ENCODE measurements at regions not wholly inside any gene's neighbourhood (a gene's known extent, or its start where the extent isn't known, plus 50 kb on each side); places are given as distances from the start of the nearest gene placed in this dataset.
"Not testable (repeated sequence)": the region's sequence is repeated elsewhere in the genome, so short reads cannot be mapped to it uniquely, and the experiment has no call there.

DNA sequence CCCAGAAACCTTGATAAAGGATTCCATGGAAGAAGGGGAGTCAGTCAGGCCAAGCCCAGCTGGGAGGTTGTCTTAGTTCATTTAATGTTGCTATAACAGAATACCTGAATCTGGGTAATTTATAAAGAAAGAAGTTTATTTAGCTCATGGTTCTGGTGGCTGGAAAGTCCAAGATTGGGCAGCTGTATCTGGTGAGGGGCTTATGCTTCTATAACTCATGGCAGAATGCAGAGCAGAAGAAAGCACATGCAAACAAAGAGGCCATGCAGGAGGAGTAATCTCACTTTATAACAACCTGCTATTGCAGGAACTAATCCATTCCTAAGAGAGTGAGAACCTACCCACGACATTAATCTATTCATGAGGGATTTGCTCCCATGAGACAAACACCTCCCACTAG lies 54.2 kb upstream of the ANKRD1 start:
- no peak for DNase-seq

DNA sequence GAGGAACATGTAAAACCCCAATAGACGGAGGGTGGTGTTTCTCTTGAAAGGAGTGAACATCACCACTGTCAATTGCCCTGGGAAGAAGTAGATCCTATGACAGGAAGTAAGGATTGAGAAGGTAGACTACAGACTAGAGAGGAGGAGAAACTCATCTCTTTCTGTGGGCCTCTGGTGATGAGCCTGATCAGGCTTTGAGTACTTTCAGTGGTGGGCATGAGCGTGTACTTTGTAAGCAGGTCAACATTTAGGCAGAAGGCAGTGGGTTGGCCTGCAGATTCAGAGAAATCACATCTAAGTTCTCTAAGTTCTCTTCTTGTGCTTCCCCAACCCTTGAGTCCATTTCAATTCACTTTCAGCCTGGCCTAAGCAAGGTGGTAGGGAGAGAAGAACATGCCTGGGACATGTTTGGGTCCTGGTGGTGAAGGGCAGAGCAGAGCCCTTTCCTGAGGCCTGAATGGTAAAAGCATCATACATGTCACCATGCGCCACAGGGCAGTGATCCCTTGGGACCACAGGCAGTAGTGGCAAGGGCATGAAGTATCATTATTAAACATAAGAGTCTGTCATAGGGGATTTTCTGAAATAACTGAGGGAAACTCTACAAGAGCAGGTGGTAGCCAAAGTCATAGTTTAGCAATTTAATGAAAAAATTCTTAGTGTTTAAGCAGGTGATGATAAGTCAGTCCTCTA lies 56.4 kb upstream of the ANKRD1 start:
- no peak for DNase-seq

DNA sequence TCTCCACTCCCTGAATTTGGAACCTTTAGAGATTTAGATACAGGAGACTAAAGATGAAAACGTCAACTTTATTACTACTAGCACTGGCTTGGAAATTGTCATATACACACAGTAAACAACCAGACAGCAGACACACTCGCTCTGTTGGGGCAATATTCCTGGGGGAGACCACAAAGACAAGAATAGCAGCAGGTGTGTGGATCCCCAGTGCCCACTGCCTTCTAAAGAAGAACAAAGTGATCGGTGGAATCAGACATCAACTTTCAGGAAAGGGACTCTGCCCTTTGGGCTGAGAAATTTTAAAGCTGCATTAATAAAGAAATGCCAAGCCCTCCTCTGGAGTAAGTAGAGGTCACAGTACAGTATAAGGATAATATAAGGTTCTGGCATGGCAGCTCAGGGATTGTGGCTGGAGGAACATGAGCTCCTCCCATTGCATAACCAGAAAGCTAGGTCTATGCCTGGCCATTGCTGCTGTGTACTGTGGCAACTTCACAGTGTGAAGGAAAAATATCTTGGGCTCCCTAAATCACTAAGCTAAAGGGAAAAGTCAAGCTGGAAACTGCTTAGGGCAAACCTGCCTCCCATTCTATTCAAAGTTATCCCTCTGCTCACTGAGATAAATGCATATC lies 57.1 kb upstream of the ANKRD1 start:
- DNase-seq: no peak

DNA sequence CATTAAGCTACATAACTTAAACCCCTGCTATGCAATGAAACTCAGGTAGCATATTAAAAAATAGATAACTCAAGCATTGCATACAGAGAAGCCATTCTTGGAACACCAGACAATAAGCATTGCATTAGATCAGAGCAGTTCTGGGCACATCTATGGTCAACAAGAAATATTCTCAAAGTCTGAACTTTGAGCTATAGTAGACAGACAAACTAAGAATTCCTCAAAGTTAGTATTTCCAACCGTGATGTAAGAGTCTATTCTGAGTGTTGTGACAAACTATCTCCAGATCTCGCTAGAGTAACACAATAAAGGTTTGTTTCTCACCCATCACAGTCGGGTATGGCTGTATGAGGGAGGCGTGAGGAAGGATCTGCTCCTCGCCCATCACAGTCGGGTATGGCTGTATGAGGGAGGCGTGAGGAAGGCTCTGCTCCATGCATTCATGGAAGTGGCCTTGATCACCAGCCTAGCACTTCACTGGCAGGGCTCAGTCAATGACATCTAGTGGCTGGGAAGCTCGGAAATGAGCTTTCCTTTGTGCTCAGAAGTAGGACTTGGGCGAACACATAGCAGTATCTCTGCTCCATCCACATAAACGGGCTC lies 61.6 kb upstream of the ANKRD1 start:
- no peak for DNase-seq

DNA sequence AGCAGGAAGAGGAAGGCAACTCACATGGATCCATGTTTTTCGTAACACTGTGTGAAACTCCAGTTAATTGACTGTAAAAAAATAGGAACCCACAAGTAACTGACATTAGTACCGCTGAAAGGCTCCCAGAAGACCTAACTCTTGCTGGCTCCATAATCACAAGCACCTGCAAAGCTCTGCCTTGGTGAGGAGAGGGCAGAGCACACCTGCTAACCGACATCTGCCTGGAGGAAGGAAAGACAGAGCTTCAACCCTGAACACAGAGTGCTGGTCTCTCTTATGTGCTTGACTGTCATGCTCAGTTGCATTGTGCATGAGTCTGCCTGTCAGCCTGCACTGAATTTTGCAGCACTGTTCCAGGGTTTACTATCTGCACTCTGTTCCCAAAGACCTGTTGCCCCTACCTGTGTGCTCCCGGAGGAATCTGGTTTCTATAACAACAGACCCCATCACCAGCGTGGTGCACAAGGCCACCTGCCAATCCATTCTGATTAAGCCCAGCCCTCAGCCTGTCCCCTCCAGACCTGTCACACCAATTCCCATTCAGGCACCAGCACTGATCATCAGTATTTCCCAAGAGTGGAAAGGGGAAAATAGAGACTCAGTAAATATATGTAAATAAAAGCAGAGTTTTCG lies 63.1 kb upstream of the ANKRD1 start:
- no peak for DNase-seq

DNA sequence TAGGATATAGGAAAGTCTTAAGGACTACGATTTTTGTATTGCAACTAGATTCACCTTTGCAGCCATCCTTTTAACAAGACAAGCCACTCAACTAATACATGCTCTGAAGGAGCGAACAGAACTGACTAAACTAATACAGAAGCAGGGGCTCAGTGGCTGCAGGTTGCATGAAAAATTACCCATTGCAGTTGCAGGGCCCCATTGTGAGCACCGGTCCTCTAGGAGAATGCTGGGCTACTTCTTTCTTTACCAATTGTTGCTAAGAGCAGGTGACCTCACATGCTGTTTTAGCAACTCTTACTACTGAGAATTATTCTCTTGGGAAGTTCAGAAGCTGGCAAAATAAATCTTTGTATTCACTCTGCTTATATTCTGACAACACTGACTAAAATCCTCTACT lies 64.0 kb upstream of the ANKRD1 start:
- DNase-seq: no peak

DNA sequence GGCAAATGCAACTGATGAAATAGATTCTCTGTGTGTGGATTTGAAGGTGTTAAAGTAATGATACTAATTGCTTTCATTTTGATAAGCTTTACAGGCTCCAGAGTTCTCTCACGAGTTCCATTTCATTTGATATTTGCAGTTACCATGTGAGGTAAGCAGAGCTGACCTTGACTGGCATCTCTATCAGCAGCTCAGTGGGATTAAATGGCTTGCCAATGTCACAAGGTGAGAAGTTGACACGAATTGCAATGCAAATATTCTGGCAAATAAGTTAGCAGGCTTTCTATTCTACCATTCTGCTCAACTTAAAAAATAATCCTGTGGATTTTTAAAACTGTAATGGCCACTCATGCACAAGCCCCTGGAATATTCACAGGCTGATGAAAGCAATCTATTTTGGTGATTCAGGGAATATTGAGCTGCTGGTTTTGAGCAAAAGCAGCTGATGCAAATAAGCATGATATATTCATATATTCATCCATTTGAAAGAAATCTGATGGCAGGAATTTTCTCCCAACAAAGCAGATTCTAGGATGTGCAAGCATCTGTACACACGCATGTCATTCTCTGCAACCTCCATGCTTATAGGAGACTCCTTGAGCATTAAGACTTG lies 64.5 kb upstream of the ANKRD1 start:
- DNase-seq: no peak

DNA sequence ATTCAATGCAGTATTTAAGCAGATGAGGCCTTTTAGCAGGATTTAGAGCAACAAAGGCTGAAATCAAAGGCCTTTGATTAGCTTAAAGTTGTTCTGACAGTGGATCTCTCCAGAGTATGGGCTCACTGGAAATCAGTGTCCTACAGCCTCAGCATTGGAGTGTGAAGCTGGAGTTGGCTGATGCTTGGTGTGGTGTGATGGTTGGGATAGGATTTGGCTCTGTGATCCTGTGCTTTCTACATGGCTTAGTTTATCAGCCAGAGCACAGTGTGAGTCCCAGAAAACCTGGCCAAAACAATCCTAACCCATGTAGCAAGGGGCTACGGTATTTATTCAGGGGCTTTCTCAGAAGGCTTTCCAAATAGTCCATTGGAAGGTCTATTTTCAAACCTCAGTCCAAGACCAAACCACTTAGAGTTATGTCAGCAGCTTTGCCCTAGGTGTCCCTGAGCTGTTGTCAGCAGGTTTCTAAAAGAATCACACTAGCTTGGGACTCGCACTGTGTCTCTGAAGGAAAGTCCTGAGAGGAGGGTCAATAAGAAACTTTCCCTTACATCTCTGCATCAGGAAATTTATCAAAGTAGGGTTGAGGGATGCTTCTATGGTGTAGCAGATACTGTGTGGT lies 65.4 kb upstream of the ANKRD1 start:
- no peak for DNase-seq

DNA sequence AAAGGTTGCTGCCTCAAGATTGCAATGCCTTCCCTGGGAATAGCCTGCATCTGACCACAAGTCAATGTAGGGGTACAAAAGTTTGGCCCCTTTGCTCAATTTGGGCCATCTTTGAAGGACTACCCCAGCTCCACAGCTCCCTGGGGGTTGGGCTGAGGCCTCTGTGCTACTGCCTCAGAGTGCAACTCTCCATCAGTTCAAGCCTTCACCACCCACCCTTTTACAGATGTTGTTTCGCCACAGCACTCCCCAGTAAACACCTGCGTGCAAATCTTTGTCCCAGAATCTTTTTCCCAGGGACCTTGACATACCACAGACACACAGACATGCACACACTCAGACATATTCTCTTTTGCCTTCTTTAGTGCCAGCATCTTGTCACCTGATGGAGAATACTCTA lies 66.0 kb upstream of the ANKRD1 start:
- no peak for DNase-seq

DNA sequence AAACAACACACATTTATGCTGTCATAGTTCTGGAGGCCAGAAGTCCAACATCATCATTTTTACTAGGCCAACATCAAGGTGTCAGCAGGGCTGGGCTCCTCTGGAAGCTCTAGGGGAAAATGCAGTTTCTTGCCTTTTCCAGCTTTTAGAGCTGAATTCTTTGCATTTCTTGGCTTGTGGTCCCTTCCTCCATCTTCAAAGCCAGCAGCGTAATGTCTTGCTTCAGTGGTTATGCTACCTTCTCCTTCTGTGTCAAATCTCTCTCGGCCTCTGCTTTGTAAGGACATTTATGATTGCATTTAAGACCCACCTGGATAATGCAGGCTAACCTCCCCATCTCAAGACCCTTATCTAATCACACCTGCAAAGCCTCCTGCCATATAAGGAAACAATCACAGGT lies 66.5 kb upstream of the ANKRD1 start:
- no peak for DNase-seq

GRCh38 chr10:90988024-90988423 lies 67.1 kb upstream of the ANKRD1 start:
- no peak for DNase-seq

DNA sequence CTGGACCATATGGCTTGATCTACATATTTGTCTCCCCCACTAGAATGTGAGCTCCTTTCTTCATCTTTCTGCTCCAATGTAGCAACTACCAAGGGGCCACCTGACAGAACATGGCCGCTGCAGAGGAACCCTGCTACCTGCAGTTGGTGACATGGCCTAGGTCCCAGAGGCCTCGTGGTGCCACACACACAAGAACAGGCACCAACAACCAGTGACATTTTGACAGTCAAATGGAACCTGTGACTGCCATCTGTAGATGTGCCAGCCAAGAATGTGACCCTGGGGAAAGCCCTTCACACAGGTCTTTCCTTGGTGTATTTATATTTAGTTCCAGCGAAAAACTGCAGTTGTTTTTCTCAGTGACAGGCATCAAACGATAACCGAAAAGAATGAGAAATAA lies 67.9 kb upstream of the ANKRD1 start:
- no peak for DNase-seq

DNA sequence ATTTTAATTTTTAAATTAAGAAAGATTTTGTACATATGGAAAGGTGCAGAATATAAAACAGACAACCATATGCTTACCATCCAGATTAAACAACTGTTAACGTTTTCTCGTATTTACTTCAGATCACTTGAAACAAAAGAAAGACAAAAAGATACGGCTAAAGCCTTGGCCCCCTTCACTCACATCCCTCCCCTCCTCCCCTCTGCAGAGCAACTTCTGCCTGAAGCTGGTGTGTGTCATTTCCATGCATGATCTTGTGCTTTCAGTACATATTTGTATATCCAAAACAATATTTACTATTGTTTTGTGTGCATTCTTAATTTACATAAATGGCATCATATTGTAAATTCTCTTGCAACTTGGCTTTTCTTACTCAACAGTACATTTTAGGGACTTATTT lies 68.5 kb upstream of the ANKRD1 start:
- DNase-seq: no peak

DNA sequence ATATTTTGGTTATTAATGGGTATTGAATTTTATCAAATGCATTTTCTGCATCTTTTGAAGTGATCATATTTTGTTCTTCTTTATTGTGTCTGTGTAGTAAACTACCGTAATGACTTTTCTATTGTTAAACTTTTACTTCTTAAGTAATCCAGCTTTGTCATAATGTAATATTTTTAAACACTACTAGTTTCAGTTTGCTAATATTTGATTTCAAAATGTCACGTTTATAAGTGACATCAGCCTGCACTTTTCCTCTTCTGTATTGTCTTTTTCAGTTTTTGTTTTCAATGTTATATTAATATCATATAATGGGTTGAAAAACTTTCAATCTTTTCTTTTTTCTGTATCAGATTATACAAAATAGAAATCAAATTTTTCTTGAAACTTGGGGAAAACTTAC lies 71.6 kb upstream of the ANKRD1 start:
- DNase-seq: no peak

DNA sequence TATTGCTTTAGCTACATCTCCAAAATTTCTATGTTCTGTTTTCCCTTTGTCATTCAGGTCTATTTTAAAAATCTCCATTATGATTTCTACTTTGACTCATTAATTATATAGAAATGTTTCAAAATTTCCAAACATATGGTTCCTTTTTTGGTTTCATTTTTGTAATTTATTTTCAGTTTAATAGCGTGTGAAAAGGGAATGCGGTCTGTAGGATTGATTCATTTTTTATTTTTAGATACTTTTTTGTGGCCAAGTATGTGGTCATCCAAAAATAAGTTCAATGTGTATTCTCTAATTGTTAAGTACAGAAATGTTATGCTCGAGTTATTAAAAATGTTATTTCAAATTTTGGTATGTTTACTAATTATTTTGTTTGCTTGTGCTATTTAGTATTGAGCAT lies 72.5 kb upstream of the ANKRD1 start:
- no peak for DNase-seq

- no peak for DNase-seq
Observed at GRCh38 chr10:90997670-90998069, 76.8 kb upstream of the ANKRD1 start.

DNA sequence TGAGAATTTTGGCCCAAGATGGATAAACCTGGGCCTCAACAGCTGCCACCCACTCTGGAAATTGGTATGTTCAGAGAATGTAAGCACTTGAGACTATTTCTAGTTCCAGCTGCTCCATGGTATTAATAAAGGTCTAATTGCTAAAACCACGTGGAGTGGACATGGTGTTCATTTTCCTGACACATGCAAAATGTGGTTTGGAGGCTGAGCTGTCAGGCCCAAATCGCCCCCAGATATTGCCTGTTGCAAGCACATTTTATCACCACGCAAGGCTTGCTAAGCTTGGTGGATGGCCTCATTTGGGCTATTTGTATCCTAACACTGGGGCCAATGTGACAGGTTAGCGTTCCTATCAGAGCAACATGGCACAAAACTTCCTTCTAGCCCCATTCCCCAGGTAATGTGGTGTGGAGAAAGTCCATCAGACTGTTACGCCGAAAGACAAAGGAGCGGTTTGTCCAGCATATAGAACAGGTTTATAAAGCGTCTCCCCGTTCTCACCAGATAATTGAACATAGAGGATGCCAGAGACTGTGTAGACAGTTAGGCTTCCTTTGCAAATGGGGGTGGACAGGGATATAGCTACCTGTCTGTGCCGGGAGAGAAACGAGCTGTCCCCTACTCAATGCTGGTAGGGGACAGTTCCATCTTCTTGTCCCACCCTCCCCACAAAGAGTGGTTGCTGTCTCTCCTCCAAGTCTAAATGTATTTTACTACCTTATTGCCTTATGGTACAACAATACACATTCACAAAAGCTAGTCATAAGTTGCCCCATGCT lies 78.0 kb upstream of the ANKRD1 start:
- no peak for DNase-seq

DNA sequence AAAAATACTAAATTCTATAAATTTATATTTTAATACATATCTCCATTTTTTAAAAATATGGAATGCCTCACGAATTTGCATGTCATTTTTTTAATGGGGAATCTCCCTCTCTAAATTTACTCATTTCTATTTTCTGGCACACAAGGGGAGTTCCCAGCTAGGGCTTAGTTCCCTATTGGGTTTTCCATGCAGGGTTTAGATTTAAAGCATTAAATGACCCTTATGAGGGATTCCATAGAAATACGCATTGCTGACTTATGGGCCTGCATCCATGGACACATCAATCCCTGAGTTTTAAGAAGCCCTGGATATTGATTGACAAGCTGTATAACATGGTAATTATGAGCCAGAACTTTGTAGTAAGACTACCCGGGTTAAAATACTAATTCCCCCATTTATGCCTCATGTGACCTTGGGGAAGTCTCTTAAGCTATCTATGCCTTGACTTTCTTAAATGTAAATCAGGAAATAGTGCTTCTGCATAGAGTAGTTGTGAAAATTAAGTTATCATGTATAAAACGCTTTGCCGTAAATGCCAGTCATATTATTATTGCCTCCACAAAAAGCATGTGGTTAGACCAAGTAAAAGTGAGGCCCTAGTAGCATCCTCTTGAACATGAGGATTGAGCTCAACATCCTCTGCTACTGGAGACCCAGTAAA lies 78.8 kb upstream of the ANKRD1 start:
- no peak for DNase-seq

DNA sequence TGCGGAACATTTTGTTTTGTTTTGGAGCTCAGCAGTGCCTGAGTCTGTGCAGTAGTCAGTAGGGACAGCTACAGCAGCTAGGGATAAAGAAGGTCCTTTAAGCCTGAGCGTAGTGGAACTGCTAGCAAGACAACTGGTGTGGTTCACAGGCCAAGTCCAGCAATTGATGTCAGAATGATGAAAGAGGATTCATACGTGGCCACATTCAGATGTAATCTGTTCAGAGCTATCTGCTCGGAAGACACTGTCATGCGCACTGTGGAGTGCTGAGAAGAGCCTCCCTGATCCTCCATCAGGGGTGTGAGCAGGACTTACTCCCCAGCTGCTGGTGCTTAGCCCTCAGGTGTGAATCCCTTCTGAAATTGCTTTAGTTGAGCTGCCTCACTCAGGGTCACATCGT lies 79.6 kb upstream of the ANKRD1 start:
- no peak for DNase-seq

GRCh38 chr10:91000985-91001384 lies 80.1 kb upstream of the ANKRD1 start:
- no peak for DNase-seq

DNA sequence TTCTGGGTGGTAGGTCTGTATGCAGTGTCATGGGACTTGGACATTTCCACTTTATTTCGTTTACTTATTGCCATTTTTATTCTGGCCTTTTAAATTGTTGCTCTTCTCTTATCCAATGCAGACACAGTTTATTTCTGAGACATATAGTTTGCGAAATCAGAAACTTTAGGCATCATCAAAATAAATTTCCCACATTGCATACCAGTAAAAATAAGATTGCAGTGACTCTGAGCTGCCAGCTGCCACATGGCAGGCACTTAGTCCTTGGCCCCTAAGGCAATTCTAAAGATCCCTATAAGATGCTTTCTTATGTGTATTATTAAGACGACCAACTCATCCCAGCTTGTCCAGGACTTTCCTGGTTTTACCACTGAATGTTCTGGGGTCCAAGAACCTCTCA lies 81.8 kb upstream of the ANKRD1 start:
- no peak for DNase-seq

DNA sequence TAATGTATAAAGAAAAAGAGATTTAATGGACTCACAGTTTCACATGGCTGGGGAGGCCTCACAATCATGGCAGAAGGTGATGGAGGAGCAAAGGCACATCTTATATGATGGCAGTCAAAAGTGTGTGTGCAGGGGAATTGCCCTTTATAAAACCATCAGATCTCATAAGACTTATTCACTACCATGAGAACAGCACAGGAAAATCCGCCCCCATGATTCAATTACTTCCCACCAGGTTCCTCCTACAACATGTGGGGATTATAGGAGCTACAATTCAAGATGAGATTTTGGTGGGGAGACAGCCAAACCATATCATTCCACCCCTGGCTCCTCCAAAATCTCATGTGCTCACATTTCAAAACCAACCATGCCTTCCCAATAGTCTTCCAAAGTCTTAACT lies 82.5 kb upstream of the ANKRD1 start:
- not testable (repeated sequence) for DNase-seq
